ENCODE measurements at regions not wholly inside any gene's neighbourhood (a gene's known extent, or its start where the extent isn't known, plus 50 kb on each side); places are given as distances from the start of the nearest gene placed in this dataset.

DNA sequence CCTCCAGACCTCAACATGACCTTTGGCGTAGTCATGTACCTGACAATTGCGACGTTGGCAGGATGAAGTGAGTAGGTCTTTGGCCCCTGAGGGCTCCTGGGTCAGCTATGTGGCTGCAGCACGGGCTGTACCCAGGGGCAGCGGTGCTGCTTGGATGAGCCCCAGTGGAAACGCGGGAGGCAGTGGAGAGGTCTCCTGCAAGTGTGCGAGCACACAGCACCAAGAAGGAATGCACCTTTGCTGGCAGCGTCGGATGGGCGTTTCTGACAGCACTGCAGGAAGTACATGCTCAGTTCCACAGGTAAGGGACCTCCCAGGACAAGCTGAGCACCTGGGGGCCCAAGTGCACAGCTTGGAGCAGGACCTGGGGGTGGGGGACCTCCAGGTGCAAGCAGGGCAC lies 67.4 kb upstream of the UNC13C start:
- TF ChIP-seq, protein P1, sequence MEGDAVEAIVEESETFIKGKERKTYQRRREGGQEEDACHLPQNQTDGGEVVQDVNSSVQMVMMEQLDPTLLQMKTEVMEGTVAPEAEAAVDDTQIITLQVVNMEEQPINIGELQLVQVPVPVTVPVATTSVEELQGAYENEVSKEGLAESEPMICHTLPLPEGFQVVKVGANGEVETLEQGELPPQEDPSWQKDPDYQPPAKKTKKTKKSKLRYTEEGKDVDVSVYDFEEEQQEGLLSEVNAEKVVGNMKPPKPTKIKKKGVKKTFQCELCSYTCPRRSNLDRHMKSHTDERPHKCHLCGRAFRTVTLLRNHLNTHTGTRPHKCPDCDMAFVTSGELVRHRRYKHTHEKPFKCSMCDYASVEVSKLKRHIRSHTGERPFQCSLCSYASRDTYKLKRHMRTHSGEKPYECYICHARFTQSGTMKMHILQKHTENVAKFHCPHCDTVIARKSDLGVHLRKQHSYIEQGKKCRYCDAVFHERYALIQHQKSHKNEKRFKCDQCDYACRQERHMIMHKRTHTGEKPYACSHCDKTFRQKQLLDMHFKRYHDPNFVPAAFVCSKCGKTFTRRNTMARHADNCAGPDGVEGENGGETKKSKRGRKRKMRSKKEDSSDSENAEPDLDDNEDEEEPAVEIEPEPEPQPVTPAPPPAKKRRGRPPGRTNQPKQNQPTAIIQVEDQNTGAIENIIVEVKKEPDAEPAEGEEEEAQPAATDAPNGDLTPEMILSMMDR (IDR thresholded peaks at IDR 0.05; ENCODE audit: insufficient read depth, low read depth, low read length): no peak
- no peak for TF ChIP-seq EZH2 (IDR thresholded peaks at IDR 0.05; ENCODE audit: insufficient read depth, low read length)

All from astrocyte (in vitro differentiated cells and primary cell).